Breast epithelium (tissue), 3 donors: ENCODE measurements at regions not wholly inside any gene's neighbourhood (a gene's known extent, or its start where the extent isn't known, plus 50 kb on each side); places are given as distances from the start of the nearest gene placed in this dataset.

ENCODE experiments used
- CTCF ChIP-seq, 3 donors: fragments of 450-650 bp; IDR thresholded peaks; one replicate each; pipeline ENCODE4 v1.5.1; 2016 to 2017; ENCODE audit warnings: antibody characterized with exemption in 3 of 3, mild to moderate bottlenecking in 3 of 3, moderate library complexity in 3 of 3
- POLR2A ChIP-seq: fragments of 450-650 bp; IDR thresholded peaks from one replicate; pipeline ENCODE4 v1.6.1; 2016; ENCODE audit warnings: antibody characterized with exemption, mild to moderate bottlenecking, moderate library complexity
- POLR2AphosphoS5 ChIP-seq, 3 donors: sonication (generic); formaldehyde crosslinking; IDR thresholded peaks; one replicate each; pipeline ENCODE4 v1.6.1; 2017; ENCODE audit warnings: antibody characterized with exemption in 3 of 3

DNA sequence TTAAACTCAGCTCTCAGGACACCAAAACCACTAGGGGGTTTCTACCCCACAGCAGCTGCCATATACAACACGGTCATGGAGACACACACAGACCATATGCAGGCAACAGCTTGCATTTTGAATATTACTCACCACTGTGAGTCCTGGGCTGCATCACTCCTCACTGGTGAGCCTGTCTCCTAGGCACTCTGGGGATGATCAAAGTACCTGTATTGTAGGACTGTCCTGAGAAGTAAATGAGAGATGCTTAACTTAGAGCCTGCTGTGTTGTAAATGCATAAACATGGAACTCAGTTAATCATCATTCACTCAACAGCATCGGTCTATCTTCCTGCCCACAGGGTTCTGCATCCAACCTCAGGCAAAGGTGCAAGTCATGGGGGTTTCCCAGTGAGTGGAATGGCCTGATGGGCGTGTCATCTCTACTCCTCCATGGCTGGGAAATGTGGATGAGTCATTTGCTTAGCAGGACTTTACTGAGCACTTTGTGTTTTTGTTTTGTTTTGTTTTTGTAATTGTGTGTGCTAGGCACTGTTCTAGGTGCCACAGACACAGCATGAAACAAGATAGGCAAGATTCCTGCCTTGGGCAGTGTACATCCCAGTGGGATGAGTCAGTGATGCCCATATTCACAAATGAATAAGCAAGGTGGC is 1141.2 kb upstream of the TMEM132C start:
- TF ChIP-seq CTCF (IDR thresholded peaks at IDR 0.05) (no peak), POLR2AphosphoS5 (IDR thresholded peaks at IDR 0.05) (no peak), POLR2A (no peak)
